Thymus (tissue), 11 donors: ENCODE measurements at regions not wholly inside any gene's neighbourhood (a gene's known extent, or its start where the extent isn't known, plus 50 kb on each side); places are given as distances from the start of the nearest gene placed in this dataset.
A peak's percentile ranks its signal among the peaks of the same experiment; 100 is the strongest.

Experiments used
- DNase-seq, 9 donors: peaks; one replicate each; pipeline ENCODE4 v3.0.0-alpha.2; 2013; ENCODE audit warnings: low spot score in 9 of 9, low read depth in 6 of 9, missing footprints in 1 of 9
- H3K27ac ChIP-seq, 2 donors: one replicate each; pipeline ENCODE4 v1.5.1; 2013; ENCODE audit warnings: control low read depth in 1 of 2, low read depth in 1 of 2, low read length in 1 of 2, mild to moderate bottlenecking in 1 of 2, moderate library complexity in 1 of 2
- H3K27me3 ChIP-seq, 2 donors: one replicate each; pipeline ENCODE4 v1.5.1; 2013; ENCODE audit warnings: low read length in 1 of 2; ENCODE audit not compliant: control insufficient read depth in 2 of 2, insufficient read depth in 1 of 2
- H3K36me3 ChIP-seq, 2 donors: one replicate each; pipeline ENCODE4 v1.5.1; 2013; ENCODE audit warnings: low read length in 1 of 2, mild to moderate bottlenecking in 1 of 2, moderate library complexity in 1 of 2; ENCODE audit not compliant: control insufficient read depth in 2 of 2, insufficient read depth in 2 of 2
- H3K4me1 ChIP-seq, 2 donors: one replicate each; pipeline ENCODE4 v1.5.1; 2013; ENCODE audit warnings: low read length in 2 of 2; ENCODE audit not compliant: control insufficient read depth in 2 of 2, insufficient read depth in 2 of 2
- H3K4me3 ChIP-seq, 2 donors: one replicate each; pipeline ENCODE4 v1.5.1; 2013; ENCODE audit warnings: low read length in 2 of 2, control low read depth in 1 of 2, mild to moderate bottlenecking in 1 of 2
- H3K9me3 ChIP-seq, 2 donors: one replicate each; pipeline ENCODE4 v1.5.1; 2013; ENCODE audit warnings: low read length in 1 of 2, mild to moderate bottlenecking in 1 of 2; ENCODE audit not compliant: control insufficient read depth in 2 of 2, insufficient read depth in 1 of 2
- WGBS: extraction: QIAGEN DNeasy Blood & Tissue Kit; methylation state at CpG from one replicate; pipeline ENCODE4 v1.1.7; 2013; 5-methylcytosine and 5-hydroxymethylcytosine counted together
- donor health status: healthy.

- Histone ChIP-seq H3K27ac (no peak overlapping the region), H3K27me3 (peaks cover 0 to 79% of the 10 kb centered on the region in 2 donors), H3K4me1 (peaks cover 11 to 47% of the 10 kb centered on the region in 2 donors), H3K9me3 (peaks cover 0 to 3% of the 10 kb centered on the region in 2 donors), H3K4me3 (no peak overlapping the region), H3K36me3 (no peaks in the 10 kb centered on the region)
- no peak for DNase-seq
- 92% methylated on average over 9 of the region's 9 CpGs for whole genome bisulfite sequencing
Observed at GRCh38 chr17:77693301-77693700, 265.2 kb upstream of the TNRC6C start.

- no peak overlapping the region for H3K4me3 ChIP-seq
- H3K27ac ChIP-seq, result no peak overlapping the region
- H3K36me3 ChIP-seq, result no peaks in the 10 kb centered on the region
- H3K27me3 ChIP-seq, result peaks cover 0 to 84% of the 10 kb centered on the region in 2 donors
- WGBS, result 86% methylated on average over 7 of the region's 7 CpGs
- DNase-seq, result no peak
- H3K4me1 ChIP-seq, result peaks cover 11 to 47% of the 10 kb centered on the region in 2 donors
- peaks cover 0 to 3% of the 10 kb centered on the region in 2 donors for H3K9me3 ChIP-seq
Observed at GRCh38 chr17:77693776-77694175, 264.7 kb upstream of the TNRC6C start.

- Histone ChIP-seq H3K4me3 (no peak overlapping the region), H3K9me3 (peaks cover 0 to 3% of the 10 kb centered on the region in 2 donors), H3K36me3 (no peaks in the 10 kb centered on the region), H3K27me3 (peaks cover 0 to 93% of the 10 kb centered on the region in 2 donors), H3K27ac (no peak overlapping the region), H3K4me1 (peaks cover 11 to 47% of the 10 kb centered on the region in 2 donors)
- 95% methylated on average over 11 of the region's 11 CpGs for WGBS
- no peak for DNase-seq
Observed at GRCh38 chr17:77694391-77695363, 263.8 kb upstream of the TNRC6C start.

- Histone ChIP-seq H3K4me1 (peaks cover 9 to 44% of the 10 kb centered on the region in 2 donors), H3K36me3 (no peaks in the 10 kb centered on the region), H3K27ac (no peak overlapping the region), H3K9me3 (peaks cover 0 to 3% of the 10 kb centered on the region in 2 donors), H3K27me3 (peaks cover 0 to 91% of the 10 kb centered on the region in 2 donors), H3K4me3 (no peak overlapping the region)
- WGBS, result 96% methylated on average over 9 of the region's 9 CpGs
- DNase-seq, result no peak
Observed at GRCh38 chr17:77695386-77695785, 263.1 kb upstream of the TNRC6C start.

- WGBS, result 60% methylated on average over 26 of the region's 26 CpGs
- Histone ChIP-seq H3K27me3 (peaks cover 0 to 87% of the 10 kb centered on the region in 2 donors), H3K9me3 (peaks cover 0 to 2% of the 10 kb centered on the region in 2 donors), H3K36me3 (no peaks in the 10 kb centered on the region), H3K4me3 (peak overlapping the region in 1 of 2 donors; percentile 24), H3K4me1 (peaks cover 4 to 36% of the 10 kb centered on the region in 2 donors), H3K27ac (no peak overlapping the region)
- peak in 8 of 9 donors; percentile 26 to 74 (median 48) for DNase-seq
Observed at GRCh38 chr17:77696151-77696720, 262.3 kb upstream of the TNRC6C start.

GRCh38 chr17:77696721-77697460 is 261.6 kb upstream of the TNRC6C start:
- Histone ChIP-seq H3K4me1 (peaks cover 4 to 36% of the 10 kb centered on the region in 2 donors), H3K4me3 (peak overlapping the region in 1 of 2 donors; percentile 24), H3K9me3 (no peaks in the 10 kb centered on the region), H3K36me3 (no peaks in the 10 kb centered on the region), H3K27me3 (peaks cover 0 to 80% of the 10 kb centered on the region in 2 donors), H3K27ac (no peak overlapping the region)
- WGBS, result 71% methylated on average over 15 of the region's 15 CpGs
- DNase-seq, result peak in 5 of 9 donors; percentile 17 to 63 (median 25)

GRCh38 chr17:77697480-77698400 is 260.8 kb upstream of the TNRC6C start:
- no peaks in the 10 kb centered on the region for H3K36me3 ChIP-seq
- 60% methylated on average over 16 of the region's 16 CpGs for WGBS
- H3K27me3 ChIP-seq, result peaks cover 0 to 75% of the 10 kb centered on the region in 2 donors
- H3K4me1 ChIP-seq, result peaks cover 4 to 36% of the 10 kb centered on the region in 2 donors
- no peak overlapping the region for H3K4me3 ChIP-seq
- no peak overlapping the region for H3K27ac ChIP-seq
- no peaks in the 10 kb centered on the region for H3K9me3 ChIP-seq
- DNase-seq, result no peak

- H3K4me3 ChIP-seq, result no peak overlapping the region
- DNase-seq, result no peak
- peaks cover 0 to 64% of the 10 kb centered on the region in 2 donors for H3K27me3 ChIP-seq
- peaks cover 0 to 3% of the 10 kb centered on the region in 2 donors for H3K9me3 ChIP-seq
- no peaks in the 10 kb centered on the region for H3K36me3 ChIP-seq
- H3K27ac ChIP-seq, result no peak overlapping the region
- H3K4me1 ChIP-seq, result peaks cover 4 to 36% of the 10 kb centered on the region in 2 donors
- 92% methylated on average over 21 of the region's 21 CpGs for WGBS
Observed at GRCh38 chr17:77698903-77699623, 259.4 kb upstream of the TNRC6C start.
